ENCODE measurements at regions not wholly inside any gene's neighbourhood (a gene's known extent, or its start where the extent isn't known, plus 50 kb on each side); places are given as distances from the start of the nearest gene placed in this dataset.

DNA sequence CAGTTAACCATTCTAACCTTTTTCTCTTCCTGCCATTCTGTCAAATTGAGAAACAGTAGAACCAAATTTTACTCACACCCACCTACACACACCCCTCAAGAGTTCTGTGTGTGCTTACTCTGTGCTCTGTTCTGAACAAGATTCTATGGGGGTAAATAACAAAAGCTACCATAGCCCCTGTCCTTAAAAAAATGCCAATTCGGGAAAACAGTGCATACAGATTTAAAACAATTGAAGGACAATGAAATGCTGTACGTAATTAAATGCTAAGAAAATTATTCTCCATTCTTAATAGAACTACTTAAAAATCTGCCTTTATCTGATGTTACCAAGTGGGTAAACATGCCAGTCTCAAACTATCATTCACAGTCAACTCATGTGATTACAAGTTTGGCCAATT is 1107.5 kb downstream of the TUSC7 start:
- Mint-ChIP-seq H3K4me1 (ENCODE audit: unreplicated experiment) (no peaks in the 10 kb centered on the region), H3K27ac (no peak overlapping the region), H3K36me3 (no peaks in the 10 kb centered on the region), H3K9me3 (no peaks in the 10 kb centered on the region), H3K27me3 (no peaks in the 10 kb centered on the region), H3K4me3 (no peak overlapping the region)
- TF ChIP-seq, protein P1, sequence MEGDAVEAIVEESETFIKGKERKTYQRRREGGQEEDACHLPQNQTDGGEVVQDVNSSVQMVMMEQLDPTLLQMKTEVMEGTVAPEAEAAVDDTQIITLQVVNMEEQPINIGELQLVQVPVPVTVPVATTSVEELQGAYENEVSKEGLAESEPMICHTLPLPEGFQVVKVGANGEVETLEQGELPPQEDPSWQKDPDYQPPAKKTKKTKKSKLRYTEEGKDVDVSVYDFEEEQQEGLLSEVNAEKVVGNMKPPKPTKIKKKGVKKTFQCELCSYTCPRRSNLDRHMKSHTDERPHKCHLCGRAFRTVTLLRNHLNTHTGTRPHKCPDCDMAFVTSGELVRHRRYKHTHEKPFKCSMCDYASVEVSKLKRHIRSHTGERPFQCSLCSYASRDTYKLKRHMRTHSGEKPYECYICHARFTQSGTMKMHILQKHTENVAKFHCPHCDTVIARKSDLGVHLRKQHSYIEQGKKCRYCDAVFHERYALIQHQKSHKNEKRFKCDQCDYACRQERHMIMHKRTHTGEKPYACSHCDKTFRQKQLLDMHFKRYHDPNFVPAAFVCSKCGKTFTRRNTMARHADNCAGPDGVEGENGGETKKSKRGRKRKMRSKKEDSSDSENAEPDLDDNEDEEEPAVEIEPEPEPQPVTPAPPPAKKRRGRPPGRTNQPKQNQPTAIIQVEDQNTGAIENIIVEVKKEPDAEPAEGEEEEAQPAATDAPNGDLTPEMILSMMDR (conservative IDR thresholded peaks at IDR 0.05) = no peak
- DNase-seq (ENCODE audit: extremely low spot score, unreplicated experiment) = no peak

DNA sequence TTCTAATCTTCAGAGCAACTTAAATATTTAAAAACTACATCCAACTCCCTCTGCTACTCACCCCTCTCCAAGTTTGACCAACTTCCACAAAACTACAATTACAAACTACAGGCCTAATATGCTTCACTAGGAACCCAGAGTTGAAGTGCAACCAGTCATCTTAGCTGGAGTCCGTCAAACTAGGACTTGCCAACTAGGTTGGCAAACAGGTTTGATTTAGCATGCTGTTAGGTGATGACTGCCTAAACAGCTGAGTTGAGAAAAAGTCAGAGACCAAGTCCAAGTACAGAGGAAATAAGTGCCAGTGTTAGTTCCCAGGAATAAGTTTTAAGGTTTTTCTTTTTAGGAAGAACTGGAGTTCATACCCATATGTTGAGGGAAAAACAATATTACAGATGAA is 1109.0 kb downstream of the TUSC7 start:
- TF ChIP-seq, protein P1 (conservative IDR thresholded peaks at IDR 0.05) = no peak
- no peak for DNase-seq (ENCODE audit: extremely low spot score, unreplicated experiment)
- H3K36me3 Mint-ChIP-seq = no peaks in the 10 kb centered on the region
- no peak overlapping the region for H3K27ac Mint-ChIP-seq
- H3K9me3 Mint-ChIP-seq = no peaks in the 10 kb centered on the region
- H3K4me3 Mint-ChIP-seq = no peak overlapping the region
- no peaks in the 10 kb centered on the region for H3K4me1 Mint-ChIP-seq (ENCODE audit: unreplicated experiment)
- no peaks in the 10 kb centered on the region for H3K27me3 Mint-ChIP-seq

DNA sequence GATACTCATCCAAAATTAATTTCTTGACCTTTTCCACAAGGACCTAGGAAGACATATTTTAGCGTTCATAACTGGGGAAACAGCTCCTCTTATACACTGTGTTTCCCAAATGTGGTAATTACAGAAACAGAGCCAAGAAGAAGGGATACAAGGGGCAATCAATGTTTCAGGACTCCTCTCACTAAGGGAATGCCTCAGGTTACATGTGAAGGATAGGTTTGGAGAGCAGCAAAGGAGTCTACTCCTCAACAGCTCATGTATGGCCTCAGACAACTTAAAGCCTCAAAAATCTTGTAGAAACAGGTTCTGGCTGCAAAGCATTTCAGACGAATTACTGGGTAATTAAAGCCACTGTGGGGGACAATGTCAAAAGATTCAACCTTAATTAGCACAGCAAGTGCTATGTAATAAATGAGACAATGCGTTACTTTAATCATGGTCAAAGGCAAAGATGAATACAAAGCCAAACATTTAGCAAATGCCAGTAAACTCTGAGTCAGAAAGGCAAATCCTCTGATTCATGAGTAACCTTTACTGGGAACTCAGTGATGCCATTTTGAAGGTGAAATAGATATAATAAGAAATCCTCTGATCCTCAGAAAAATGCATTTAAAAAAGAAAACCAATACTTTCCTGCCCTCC is 1111.2 kb downstream of the TUSC7 start:
- Mint-ChIP-seq H3K4me1 (ENCODE audit: unreplicated experiment) (no peaks in the 10 kb centered on the region), H3K27me3 (no peaks in the 10 kb centered on the region), H3K36me3 (no peaks in the 10 kb centered on the region), H3K9me3 (no peaks in the 10 kb centered on the region), H3K27ac (no peak overlapping the region), H3K4me3 (no peak overlapping the region)
- TF ChIP-seq, protein P1 (conservative IDR thresholded peaks at IDR 0.05) = no peak
- no peak for DNase-seq (ENCODE audit: extremely low spot score, unreplicated experiment)

DNA sequence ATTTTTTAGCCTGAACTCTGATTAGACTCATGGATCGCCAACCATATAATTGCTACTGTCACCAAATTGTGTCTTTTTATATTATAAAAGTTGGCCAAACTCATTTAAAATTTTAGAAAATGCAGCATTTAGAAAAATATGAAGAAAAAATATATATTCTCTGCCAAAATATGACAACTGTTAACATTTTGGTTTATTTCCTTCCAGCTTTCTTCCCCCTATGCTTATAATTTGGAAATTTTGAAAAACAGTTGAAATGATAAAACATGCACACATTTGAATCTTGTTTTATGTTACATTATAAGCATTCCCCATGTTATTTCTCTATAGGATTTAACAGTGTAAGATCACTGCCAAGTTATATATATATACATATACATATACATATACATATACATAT is 1112.8 kb downstream of the TUSC7 start:
- Mint-ChIP-seq H3K4me3 (no peak overlapping the region), H3K27ac (no peak overlapping the region), H3K36me3 (no peaks in the 10 kb centered on the region), H3K4me1 (ENCODE audit: unreplicated experiment) (no peaks in the 10 kb centered on the region), H3K9me3 (no peaks in the 10 kb centered on the region), H3K27me3 (no peaks in the 10 kb centered on the region)
- no peak for DNase-seq (ENCODE audit: extremely low spot score, unreplicated experiment)
- TF ChIP-seq, protein P1 (conservative IDR thresholded peaks at IDR 0.05) = no peak

DNA sequence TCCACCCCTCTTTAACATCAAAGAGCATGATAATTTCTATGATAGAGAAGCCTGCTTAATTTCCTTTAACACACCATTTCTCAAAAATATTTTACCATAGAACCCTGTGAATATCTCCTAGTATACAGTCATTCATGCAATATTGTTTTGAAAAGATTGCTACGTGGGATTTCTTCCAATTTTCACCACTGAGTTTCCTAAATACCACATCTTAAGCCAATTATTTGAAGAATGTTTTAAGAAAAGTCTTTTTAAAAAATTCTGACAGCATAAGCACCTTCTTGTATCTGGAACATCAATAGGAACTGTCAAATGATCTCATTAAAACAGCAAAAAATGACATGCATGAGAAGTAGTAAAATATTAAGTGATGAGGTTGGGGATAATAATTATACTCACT is 1126.7 kb downstream of the TUSC7 start:
- DNase-seq (ENCODE audit: extremely low spot score, unreplicated experiment) = no peak
- Mint-ChIP-seq H3K27ac (no peak overlapping the region), H3K27me3 (no peaks in the 10 kb centered on the region), H3K36me3 (no peaks in the 10 kb centered on the region), H3K9me3 (no peaks in the 10 kb centered on the region), H3K4me3 (no peak overlapping the region), H3K4me1 (ENCODE audit: unreplicated experiment) (no peaks in the 10 kb centered on the region)
- TF ChIP-seq, protein P1 (conservative IDR thresholded peaks at IDR 0.05) = no peak

DNA sequence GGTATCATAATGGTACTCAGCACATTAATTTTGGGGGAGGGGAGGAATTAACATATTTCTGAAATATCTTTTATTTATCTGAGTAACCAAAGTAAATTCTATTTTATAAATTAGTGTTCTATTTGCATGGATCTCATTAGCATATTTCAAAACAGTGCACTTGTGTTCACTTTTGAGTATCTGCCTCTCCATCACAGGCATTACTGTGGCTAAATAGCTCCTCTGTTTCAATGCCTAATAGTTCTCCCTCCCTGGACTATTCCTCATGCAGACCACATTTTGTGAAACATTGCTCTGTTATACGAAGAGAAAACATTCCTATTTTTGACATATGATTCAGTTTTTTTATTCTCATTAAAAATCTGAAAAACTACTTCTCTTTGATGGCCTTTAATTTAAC is 1127.8 kb downstream of the TUSC7 start:
- no peak for DNase-seq (ENCODE audit: extremely low spot score, unreplicated experiment)
- no peaks in the 10 kb centered on the region for H3K27me3 Mint-ChIP-seq
- H3K4me3 Mint-ChIP-seq = no peak overlapping the region
- TF ChIP-seq, protein P1 (conservative IDR thresholded peaks at IDR 0.05) = no peak
- no peaks in the 10 kb centered on the region for H3K36me3 Mint-ChIP-seq
- no peaks in the 10 kb centered on the region for H3K9me3 Mint-ChIP-seq
- H3K27ac Mint-ChIP-seq = no peak overlapping the region
- H3K4me1 Mint-ChIP-seq (ENCODE audit: unreplicated experiment) = no peaks in the 10 kb centered on the region

Measured in type B pancreatic cell (in vitro differentiated cells).